22Rv1 (cell line): ENCODE measurements at regions not wholly inside any gene's neighbourhood (a gene's known extent, or its start where the extent isn't known, plus 50 kb on each side); places are given as distances from the start of the nearest gene placed in this dataset.

ENCODE experiments used
- H3K27ac ChIP-seq: fragments of 450-650 bp; 2 replicates; pipeline ENCODE4 v1.5.1; 2017
- ZFX ChIP-seq: fragments of 450-650 bp; IDR thresholded peaks from 2 replicates; pipeline ENCODE4 v1.6.1; 2017; ENCODE audit warnings: antibody characterized with exemption, borderline replicate concordance
- TF ChIP-seq, protein P1 (sequence below): fragments of 450-650 bp; IDR thresholded peaks from 2 replicates; pipeline ENCODE4 v1.5.1; 2017; ENCODE audit warnings: mild to moderate bottlenecking

DNA sequence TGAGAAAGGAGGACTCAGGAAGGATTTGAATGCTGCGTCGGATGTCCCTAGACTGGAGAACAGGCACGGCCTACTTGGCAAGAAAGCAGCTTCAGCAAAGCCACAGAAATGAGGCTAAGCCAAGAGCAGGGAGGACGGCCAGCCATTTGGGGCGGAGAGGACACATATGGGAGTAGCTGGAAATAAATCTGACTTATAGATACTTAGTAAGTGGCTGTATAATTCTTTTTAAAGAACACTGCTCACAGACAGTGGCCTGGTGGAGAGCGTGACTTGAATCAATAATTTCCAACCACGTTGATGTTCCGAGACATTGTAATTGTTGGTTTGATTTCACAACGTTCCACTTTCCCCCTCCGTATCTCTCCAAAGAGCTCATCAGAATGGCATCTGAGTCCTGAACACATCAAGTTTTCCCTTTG, 67.7 kb upstream of the JCAD start:
- no peak overlapping the region for H3K27ac ChIP-seq
- TF ChIP-seq, protein P1, sequence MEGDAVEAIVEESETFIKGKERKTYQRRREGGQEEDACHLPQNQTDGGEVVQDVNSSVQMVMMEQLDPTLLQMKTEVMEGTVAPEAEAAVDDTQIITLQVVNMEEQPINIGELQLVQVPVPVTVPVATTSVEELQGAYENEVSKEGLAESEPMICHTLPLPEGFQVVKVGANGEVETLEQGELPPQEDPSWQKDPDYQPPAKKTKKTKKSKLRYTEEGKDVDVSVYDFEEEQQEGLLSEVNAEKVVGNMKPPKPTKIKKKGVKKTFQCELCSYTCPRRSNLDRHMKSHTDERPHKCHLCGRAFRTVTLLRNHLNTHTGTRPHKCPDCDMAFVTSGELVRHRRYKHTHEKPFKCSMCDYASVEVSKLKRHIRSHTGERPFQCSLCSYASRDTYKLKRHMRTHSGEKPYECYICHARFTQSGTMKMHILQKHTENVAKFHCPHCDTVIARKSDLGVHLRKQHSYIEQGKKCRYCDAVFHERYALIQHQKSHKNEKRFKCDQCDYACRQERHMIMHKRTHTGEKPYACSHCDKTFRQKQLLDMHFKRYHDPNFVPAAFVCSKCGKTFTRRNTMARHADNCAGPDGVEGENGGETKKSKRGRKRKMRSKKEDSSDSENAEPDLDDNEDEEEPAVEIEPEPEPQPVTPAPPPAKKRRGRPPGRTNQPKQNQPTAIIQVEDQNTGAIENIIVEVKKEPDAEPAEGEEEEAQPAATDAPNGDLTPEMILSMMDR = no peak
- no peak for TF ChIP-seq ZFX

DNA sequence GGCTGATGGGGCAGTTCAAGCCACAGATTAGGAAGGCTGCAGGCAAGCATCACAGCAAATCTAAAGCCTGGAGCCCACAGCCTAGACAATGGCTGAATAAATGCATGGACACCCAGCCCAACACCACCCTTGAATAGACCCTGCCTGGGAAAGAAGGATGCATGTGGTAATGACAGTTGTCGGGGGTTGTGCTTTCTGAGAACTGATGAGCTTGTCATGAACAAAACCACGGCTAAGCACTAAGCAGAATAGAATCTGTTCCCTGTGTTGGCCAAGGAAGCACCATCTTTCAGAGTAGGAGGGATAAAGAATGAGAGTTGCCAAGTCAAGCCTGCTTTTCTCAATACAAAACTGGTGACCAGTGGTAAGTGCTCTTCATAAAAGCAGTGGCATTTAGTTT, 66.1 kb upstream of the JCAD start:
- TF ChIP-seq, protein P1 = no peak
- TF ChIP-seq ZFX = no peak
- no peak overlapping the region for H3K27ac ChIP-seq

DNA sequence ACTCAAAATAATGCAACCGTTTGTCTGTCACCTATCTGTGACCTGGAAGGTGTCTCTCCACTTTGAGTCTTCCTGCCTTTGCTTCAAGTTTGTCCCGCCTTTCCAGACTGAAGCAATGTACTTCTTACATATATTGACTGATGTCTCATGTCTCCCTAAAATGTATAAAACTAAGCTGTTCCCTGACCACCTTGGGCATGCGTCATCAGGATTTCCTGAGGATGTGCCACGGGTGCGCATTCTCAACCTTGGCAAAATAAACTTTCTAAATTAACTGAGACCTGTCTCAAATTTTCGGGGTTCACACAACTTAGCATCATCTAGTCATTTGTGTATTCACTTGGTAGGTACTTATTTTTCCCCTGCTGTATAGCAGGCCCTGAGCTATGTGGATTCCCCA, 65.3 kb upstream of the JCAD start:
- TF ChIP-seq ZFX = no peak
- TF ChIP-seq, protein P1 = no peak

DNA sequence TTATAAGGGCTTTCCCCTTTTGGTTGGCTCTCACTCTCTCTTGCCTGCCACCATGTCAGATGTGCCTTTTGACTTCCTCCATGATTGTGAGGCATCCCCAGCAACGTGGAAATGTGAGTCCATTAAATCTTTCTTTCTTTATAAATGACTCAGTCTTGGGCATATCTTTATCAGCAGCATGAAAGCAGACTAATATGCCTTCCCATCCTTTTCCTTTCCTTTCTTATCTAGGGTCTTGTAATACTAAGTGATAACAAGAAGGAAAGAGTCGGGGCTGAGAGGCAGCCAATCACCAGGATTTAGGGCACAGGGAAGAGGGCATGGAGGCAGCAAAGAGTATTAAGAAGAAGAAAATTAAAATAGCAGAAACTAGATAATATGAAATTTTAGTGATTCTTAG, 62.0 kb upstream of the JCAD start:
- H3K27ac ChIP-seq = no peak overlapping the region
- TF ChIP-seq ZFX = no peak
- TF ChIP-seq, protein P1 = no peak

More for the DNA sequence above, 65.3 kb upstream of the JCAD start:
- no peak overlapping the region for H3K27ac ChIP-seq

DNA sequence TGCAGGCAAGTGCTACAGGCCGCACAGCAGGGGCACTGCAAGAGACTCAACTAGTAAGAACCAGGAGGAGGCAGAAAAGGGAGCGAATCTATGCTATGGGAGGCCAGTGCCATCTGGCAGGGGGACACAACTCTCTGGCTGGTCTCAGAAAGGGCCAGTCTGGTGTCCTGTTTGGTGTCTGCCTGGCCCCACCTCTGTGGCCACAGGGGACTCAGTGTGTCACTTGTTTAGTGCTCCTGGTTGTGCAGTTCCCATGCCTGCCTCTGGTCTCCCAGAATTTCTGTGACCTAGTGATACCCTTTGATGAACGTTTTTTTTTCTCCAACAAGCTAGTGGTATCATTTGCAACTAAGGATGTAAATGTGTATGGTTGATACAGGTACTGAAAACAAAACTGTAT, 59.2 kb upstream of the JCAD start:
- no peak overlapping the region for H3K27ac ChIP-seq
- no peak for TF ChIP-seq ZFX
- TF ChIP-seq, protein P1 = no peak

DNA sequence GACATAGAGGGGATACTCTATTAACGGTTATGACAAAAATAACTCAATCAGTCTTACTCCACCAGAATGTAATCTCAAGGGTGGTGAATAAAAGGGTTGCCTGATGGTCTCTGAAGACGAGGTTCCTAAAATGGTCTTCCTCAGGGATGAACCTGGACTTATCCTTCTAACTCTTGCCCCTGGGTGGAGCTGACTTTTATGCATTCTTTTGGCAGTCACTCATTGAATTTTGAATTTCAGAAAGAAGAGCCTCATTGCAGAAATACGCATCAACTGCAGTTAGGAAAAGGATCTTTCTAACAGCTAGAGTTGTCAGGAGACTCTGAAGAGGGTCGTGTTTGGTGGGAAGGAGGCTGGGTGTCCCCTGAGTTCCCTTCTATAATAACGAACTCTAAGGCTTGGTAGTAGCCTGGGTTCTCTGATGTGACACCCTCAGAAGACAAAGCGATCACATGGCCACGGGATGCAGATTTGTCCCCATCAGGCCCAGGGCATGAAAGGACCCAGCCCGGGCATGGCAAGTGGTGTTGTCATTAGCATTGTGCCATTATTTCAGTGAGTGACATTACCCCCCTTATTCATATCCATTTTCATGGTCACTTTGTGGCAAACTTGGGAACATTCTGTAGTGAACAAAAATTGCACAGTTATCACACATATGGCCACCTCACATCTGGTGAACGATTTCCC, 58.6 kb upstream of the JCAD start:
- H3K27ac ChIP-seq = no peak overlapping the region
- TF ChIP-seq, protein P1 = no peak
- no peak for TF ChIP-seq ZFX

DNA sequence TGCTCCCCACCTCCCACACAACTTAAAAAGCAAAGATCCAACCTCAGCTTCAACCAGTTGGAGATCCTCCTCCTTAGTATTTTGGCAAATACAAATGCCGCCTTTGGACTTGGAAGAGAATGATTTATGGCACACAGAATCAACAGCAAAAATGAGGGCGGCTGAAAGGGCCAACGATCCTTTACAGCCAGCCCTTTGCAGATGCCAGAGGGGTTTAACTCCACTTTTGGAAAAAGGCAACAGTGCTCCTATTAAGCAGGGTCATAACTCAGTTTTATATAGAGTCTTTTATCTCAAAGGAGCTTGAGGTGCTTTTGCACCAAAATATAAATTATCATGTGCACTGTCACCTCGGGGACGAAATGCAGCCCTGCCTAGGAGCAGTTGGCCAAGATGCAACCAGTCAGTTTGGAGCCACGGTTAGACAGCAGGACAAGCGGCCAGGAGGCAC, 56.7 kb upstream of the JCAD start:
- no peak overlapping the region for H3K27ac ChIP-seq
- TF ChIP-seq, protein P1 = no peak
- no peak for TF ChIP-seq ZFX
